ENCODE measurements at regions not wholly inside any gene's neighbourhood (a gene's known extent, or its start where the extent isn't known, plus 50 kb on each side); places are given as distances from the start of the nearest gene placed in this dataset.

GRCh38 chr4:114539985-114540384, 58.6 kb upstream of the UGT8 start:
- Histone ChIP-seq H3K9me3 (replicated peaks) (peaks cover 8% of the 10 kb centered on the region), H3K4me1 (no peaks in the 10 kb centered on the region), H3K27ac (replicated peaks) (no peak overlapping the region), H3K4me3 (no peak overlapping the region), H3K27me3 (ENCODE audit: low read depth) (no peaks in the 10 kb centered on the region), H3K36me3 (no peaks in the 10 kb centered on the region)
- intact Hi-C loops (cut with micrococcal nuclease), result no loop called here
- TF ChIP-seq, protein P1, sequence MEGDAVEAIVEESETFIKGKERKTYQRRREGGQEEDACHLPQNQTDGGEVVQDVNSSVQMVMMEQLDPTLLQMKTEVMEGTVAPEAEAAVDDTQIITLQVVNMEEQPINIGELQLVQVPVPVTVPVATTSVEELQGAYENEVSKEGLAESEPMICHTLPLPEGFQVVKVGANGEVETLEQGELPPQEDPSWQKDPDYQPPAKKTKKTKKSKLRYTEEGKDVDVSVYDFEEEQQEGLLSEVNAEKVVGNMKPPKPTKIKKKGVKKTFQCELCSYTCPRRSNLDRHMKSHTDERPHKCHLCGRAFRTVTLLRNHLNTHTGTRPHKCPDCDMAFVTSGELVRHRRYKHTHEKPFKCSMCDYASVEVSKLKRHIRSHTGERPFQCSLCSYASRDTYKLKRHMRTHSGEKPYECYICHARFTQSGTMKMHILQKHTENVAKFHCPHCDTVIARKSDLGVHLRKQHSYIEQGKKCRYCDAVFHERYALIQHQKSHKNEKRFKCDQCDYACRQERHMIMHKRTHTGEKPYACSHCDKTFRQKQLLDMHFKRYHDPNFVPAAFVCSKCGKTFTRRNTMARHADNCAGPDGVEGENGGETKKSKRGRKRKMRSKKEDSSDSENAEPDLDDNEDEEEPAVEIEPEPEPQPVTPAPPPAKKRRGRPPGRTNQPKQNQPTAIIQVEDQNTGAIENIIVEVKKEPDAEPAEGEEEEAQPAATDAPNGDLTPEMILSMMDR (IDR thresholded peaks at IDR 0.05; ENCODE audit: borderline replicate concordance), result no peak
- no peak for DNase-seq

DNA sequence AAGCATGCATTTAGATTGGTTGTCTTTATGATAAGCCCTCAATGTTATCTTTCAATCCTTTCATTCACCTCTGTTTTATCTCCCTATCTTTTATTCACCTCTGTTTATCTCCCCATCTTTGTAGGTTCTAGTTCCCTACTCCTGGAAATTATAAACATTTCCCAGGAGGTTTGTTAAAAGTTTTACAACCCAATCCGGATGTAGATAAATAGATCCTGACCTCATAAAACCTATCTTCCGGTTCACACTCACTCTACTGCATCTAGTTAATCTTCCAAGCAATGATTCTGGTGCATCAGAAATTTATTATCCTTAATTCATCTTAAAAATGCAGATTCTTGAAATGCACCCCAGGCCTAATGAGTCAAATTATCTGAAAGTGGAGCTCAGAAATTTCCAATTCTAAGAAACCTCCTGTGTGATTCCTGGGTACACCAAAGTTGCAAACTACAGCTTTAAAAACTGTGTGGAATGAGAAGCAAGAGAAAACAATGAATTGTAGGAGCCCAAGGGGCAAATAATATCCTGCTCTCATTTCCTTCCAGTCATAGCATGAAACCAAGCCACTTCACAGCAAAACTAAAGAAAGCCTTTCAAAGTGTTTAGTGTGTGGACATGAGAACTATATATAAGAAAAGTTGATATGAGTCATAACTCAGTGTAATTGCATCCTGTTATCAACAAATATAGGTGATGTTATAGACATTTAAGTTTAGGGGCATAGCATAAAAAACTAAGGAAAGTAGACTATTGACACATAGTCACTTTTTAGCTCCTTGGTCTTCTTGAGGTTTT, 51.1 kb upstream of the UGT8 start:
- H3K9me3 ChIP-seq (replicated peaks), result peaks cover 15% of the 10 kb centered on the region
- no peaks in the 10 kb centered on the region for H3K4me1 ChIP-seq
- DNase-seq, result no peak
- no peak overlapping the region for H3K4me3 ChIP-seq
- H3K27me3 ChIP-seq (ENCODE audit: low read depth), result no peaks in the 10 kb centered on the region
- H3K27ac ChIP-seq (replicated peaks), result no peak overlapping the region
- intact Hi-C loops (cut with micrococcal nuclease), result no loop called here
- H3K36me3 ChIP-seq, result no peaks in the 10 kb centered on the region
- TF ChIP-seq, protein P1 (IDR thresholded peaks at IDR 0.05; ENCODE audit: borderline replicate concordance), result no peak
